AG10803 (cell line): ENCODE measurements at regions not wholly inside any gene's neighbourhood (a gene's known extent, or its start where the extent isn't known, plus 50 kb on each side); places are given as distances from the start of the nearest gene placed in this dataset.

Experiments used
- DNase-seq: peaks from one replicate; pipeline ENCODE4 v3.0.0; 2010; ENCODE audit warnings: low read depth
- H3K4me3 ChIP-seq: 2 replicates; pipeline ENCODE4 v1.5.1; 2011; ENCODE audit warnings: mild to moderate bottlenecking, low read length, control low read depth
- TF ChIP-seq, protein P1 (sequence below): conservative IDR thresholded peaks from 2 replicates; pipeline ENCODE4 v1.5.1; 2011; ENCODE audit warnings: mild to moderate bottlenecking, low read length, control low read depth, inconsistent platforms

GRCh38 chr4:135368831-135369230 is 1167.2 kb upstream of the PABPC4L start:
- TF ChIP-seq, protein P1, sequence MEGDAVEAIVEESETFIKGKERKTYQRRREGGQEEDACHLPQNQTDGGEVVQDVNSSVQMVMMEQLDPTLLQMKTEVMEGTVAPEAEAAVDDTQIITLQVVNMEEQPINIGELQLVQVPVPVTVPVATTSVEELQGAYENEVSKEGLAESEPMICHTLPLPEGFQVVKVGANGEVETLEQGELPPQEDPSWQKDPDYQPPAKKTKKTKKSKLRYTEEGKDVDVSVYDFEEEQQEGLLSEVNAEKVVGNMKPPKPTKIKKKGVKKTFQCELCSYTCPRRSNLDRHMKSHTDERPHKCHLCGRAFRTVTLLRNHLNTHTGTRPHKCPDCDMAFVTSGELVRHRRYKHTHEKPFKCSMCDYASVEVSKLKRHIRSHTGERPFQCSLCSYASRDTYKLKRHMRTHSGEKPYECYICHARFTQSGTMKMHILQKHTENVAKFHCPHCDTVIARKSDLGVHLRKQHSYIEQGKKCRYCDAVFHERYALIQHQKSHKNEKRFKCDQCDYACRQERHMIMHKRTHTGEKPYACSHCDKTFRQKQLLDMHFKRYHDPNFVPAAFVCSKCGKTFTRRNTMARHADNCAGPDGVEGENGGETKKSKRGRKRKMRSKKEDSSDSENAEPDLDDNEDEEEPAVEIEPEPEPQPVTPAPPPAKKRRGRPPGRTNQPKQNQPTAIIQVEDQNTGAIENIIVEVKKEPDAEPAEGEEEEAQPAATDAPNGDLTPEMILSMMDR = no peak
- no peak for DNase-seq

GRCh38 chr4:135365065-135365464 is 1163.5 kb upstream of the PABPC4L start:
- DNase-seq = no peak
- TF ChIP-seq, protein P1 = no peak

More at GRCh38 chr4:135368831-135369230, 1167.2 kb upstream of the PABPC4L start:
- no peak overlapping the region for H3K4me3 ChIP-seq

DNA sequence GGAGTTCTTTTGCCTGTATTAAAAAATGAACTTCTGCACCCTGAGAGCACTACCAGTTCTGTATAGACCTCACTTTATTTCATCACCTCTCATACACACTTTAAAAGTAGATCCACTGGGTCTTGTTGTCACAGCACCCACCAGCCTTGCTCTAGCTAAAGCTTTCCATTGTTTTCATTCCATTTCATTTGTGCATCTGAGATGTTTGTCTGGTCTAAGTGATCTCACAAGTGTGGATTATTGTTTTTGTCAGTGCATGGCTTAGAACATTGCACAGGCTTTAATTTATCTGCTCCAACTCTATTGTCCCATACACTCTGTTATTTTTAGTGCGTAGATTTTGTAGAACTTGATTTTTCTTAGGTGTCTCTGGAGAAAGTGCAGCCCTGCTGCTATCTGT is 1157.5 kb upstream of the PABPC4L start:
- DNase-seq = no peak
- H3K4me3 ChIP-seq = no peak overlapping the region
- TF ChIP-seq, protein P1 = no peak

More at GRCh38 chr4:135365065-135365464, 1163.5 kb upstream of the PABPC4L start:
- no peak overlapping the region for H3K4me3 ChIP-seq

DNA sequence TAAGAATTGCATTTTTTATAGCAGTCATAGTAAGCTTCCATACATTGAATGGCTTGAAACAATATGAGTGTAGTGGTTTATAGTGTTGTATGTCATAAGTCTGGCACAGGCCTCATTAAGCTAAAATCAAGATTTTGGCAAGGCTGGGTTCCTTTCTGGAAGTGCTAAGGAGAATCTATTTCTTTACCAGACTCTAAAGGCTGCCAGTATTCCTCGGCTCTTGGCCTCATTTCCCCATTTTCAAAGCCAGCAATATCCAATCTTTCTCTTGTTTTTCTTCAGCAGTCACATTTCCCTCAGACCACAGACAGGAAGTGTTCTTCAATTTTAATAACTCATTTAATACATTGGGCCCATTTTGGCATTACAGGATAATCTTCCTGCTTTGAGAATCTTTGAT is 1155.5 kb upstream of the PABPC4L start:
- DNase-seq = no peak
- TF ChIP-seq, protein P1 = no peak

DNA sequence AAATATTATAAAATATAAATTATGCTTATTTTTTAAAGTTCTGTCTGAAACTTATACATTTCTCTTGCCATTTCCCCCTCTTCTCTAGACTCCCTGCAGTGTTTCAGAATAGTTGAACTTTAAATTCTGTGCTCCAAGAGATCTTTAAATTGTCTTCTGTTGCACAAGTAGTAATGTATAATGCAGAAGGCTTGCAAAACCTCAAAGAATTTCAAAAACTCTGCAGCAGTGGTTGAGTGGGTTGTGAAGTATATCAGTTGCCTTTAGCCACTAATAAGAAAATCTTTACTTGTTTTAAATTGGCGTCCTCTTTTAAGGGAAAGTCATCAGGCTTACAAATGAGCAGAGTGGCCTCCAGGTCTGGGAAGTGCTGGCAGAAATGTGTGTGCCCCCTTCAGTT is 1153.3 kb upstream of the PABPC4L start:
- H3K4me3 ChIP-seq = no peak overlapping the region
- DNase-seq = no peak
- TF ChIP-seq, protein P1 = no peak

More for the DNA sequence above, 1155.5 kb upstream of the PABPC4L start:
- no peak overlapping the region for H3K4me3 ChIP-seq

- DNase-seq = no peak
- no peak overlapping the region for H3K4me3 ChIP-seq
- TF ChIP-seq, protein P1 = no peak
Observed at GRCh38 chr4:135353008-135353407, 1151.4 kb upstream of the PABPC4L start.

- H3K4me3 ChIP-seq = no peak overlapping the region
- no peak for DNase-seq
- TF ChIP-seq, protein P1 = no peak
Observed at GRCh38 chr4:135344492-135344891, 1142.9 kb upstream of the PABPC4L start.
